GM12878 (cell line): ENCODE measurements at regions not wholly inside any gene's neighbourhood (a gene's known extent, or its start where the extent isn't known, plus 50 kb on each side); places are given as distances from the start of the nearest gene placed in this dataset.

Experiments
- CEBPB ChIP-seq, 2 experiments: fragments of 150-350 bp in 1 of 2; IDR thresholded peaks; 2 replicates each; pipeline ENCODE4 v1.6.1; 2012 to 2014; ENCODE audit warnings: low read depth in 2 of 2, low read length in 2 of 2, borderline replicate concordance in 1 of 2, inconsistent platforms in 1 of 2
- CTCF ChIP-seq, 3 experiments: IDR thresholded peaks in 2 of 3; conservative IDR thresholded peaks in 1 of 3; 2 replicates each; pipeline ENCODE4 v1.5.1; 2011; ENCODE audit warnings: low read depth in 3 of 3, low read length in 3 of 3, mild to moderate bottlenecking in 3 of 3, control low read depth in 2 of 3, moderate library complexity in 2 of 3, inconsistent platforms in 1 of 3, mixed read lengths in 1 of 3; ENCODE audit not compliant: control insufficient read depth in 2 of 3, insufficient read depth in 1 of 3; ENCODE audit errors: extremely low read depth in 1 of 3
- CUX1 ChIP-seq: IDR thresholded peaks from 2 replicates; pipeline ENCODE4 v1.6.1; 2012; ENCODE audit warnings: improper control_type of control experiment, low read depth, low read length; ENCODE audit not compliant: insufficient replicate concordance
- ELK1 ChIP-seq: IDR thresholded peaks from 2 replicates; pipeline ENCODE4 v1.6.1; 2012; ENCODE audit warnings: low read depth, low read length, improper control_type of control experiment
- PRDM15 ChIP-seq: fragments of 450-650 bp; formaldehyde crosslinking; IDR thresholded peaks from 2 replicates; pipeline ENCODE4 v1.4.0; 2020; ENCODE audit warnings: mild to moderate bottlenecking, moderate library complexity

DNA sequence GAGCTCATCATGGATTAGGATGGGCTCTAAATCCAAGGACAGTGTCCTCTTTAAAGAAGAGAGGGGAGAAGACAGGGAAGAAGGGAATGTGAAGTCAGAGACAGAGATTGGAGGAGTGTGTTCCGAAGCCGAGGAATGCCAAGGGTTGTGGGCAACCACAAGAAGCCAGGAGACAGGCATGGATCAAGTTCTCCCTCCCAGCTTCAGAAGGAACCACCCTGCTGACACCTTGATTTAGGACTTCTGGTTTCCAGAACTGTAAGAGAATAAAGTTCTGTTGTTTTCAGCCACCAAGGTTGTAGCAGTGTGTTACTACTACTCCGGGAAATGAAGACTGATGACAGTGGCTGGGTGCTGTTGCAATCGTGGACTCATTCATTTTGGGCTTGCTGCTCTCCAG is 120.1 kb downstream of the RPS12 start (continued):
- TF ChIP-seq CUX1 = no peak
- no peak for TF ChIP-seq CEBPB (IDR thresholded peaks at IDR 0.05; ENCODE audit: borderline replicate concordance in 1 of 2, low read depth in 2 of 2, low read length in 2 of 2)
- TF ChIP-seq PRDM15 (CRISPR knock-in tag) = no peak
- TF ChIP-seq ELK1 = no peak
- no peak for TF ChIP-seq CTCF (IDR thresholded peaks at IDR 0.05 in 2 of 3, conservative IDR thresholded peaks at IDR 0.05 in 1 of 3; ENCODE audit: control insufficient read depth in 2 of 3, extremely low read depth in 1 of 3, insufficient read depth in 1 of 3, low read depth in 3 of 3, low read length in 3 of 3)
